ENCODE measurements at regions not wholly inside any gene's neighbourhood (a gene's known extent, or its start where the extent isn't known, plus 50 kb on each side); places are given as distances from the start of the nearest gene placed in this dataset.
"Not testable (repeated sequence)": the region's sequence is repeated elsewhere in the genome, so short reads cannot be mapped to it uniquely, and the experiment has no call there.

- peaks cover 0 to 4% (median 0%) of the 10 kb centered on the region in 7 donors for H3K27me3 ChIP-seq
- H3K36me3 ChIP-seq, result no peaks in the 10 kb centered on the region
- DNase-seq, result no peak
- no peak for ATAC-seq
- H3K27ac ChIP-seq, result no peak overlapping the region
- WGBS, 2 donors, result 97 to 98% methylated on average over 9 of the region's 9 CpGs
- TF ChIP-seq, protein P1, sequence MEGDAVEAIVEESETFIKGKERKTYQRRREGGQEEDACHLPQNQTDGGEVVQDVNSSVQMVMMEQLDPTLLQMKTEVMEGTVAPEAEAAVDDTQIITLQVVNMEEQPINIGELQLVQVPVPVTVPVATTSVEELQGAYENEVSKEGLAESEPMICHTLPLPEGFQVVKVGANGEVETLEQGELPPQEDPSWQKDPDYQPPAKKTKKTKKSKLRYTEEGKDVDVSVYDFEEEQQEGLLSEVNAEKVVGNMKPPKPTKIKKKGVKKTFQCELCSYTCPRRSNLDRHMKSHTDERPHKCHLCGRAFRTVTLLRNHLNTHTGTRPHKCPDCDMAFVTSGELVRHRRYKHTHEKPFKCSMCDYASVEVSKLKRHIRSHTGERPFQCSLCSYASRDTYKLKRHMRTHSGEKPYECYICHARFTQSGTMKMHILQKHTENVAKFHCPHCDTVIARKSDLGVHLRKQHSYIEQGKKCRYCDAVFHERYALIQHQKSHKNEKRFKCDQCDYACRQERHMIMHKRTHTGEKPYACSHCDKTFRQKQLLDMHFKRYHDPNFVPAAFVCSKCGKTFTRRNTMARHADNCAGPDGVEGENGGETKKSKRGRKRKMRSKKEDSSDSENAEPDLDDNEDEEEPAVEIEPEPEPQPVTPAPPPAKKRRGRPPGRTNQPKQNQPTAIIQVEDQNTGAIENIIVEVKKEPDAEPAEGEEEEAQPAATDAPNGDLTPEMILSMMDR (IDR thresholded peaks at IDR 0.05), result no peak
- intact Hi-C loops (cut with DNase I), result no loop called here
- no peak overlapping the region for H3K4me3 ChIP-seq
- H3K9me3 ChIP-seq, result no peaks in the 10 kb centered on the region
- H3K4me1 ChIP-seq, result peaks cover 0 to 7% (median 0%) of the 10 kb centered on the region in 9 donors
Observed at GRCh38 chr21:35812679-35813078, 247.6 kb downstream of the SETD4 start.

- WGBS, 2 donors, result 66 to 67% methylated on average over 10 of the region's 10 CpGs
- ATAC-seq (no peak), DNase-seq (no peak)
- Histone ChIP-seq H3K27ac (no peak overlapping the region), H3K27me3 (peaks cover 0 to 4% (median 0%) of the 10 kb centered on the region in 7 donors), H3K9me3 (no peaks in the 10 kb centered on the region), H3K4me1 (peaks cover 0 to 7% (median 0%) of the 10 kb centered on the region in 9 donors), H3K36me3 (no peaks in the 10 kb centered on the region), H3K4me3 (no peak overlapping the region)
- TF ChIP-seq, protein P1 (IDR thresholded peaks at IDR 0.05), result no peak
- intact Hi-C loops (cut with DNase I), result no loop called here
Observed at GRCh38 chr21:35811191-35811806, 249.0 kb downstream of the SETD4 start.

- no peak for ATAC-seq
- Histone ChIP-seq H3K9me3 (no peaks in the 10 kb centered on the region), H3K36me3 (no peaks in the 10 kb centered on the region), H3K27ac (no peak overlapping the region), H3K4me1 (peaks cover 0 to 7% (median 0%) of the 10 kb centered on the region in 9 donors), H3K27me3 (peaks cover 0 to 4% (median 0%) of the 10 kb centered on the region in 7 donors), H3K4me3 (no peak overlapping the region)
- DNase-seq, result no peak
- intact Hi-C loops (cut with DNase I), result no loop called here
- WGBS, 2 donors, result 92 to 96% methylated on average over 7 of the region's 7 CpGs
- TF ChIP-seq, protein P1 (IDR thresholded peaks at IDR 0.05), result no peak
Observed at GRCh38 chr21:35810431-35810970, 249.8 kb downstream of the SETD4 start.

- Histone ChIP-seq H3K4me3 (no peak overlapping the region), H3K4me1 (no peaks in the 10 kb centered on the region), H3K27ac (no peak overlapping the region), H3K9me3 (peaks cover 0 to 9% (median 0%) of the 10 kb centered on the region in 11 donors), H3K36me3 (no peaks in the 10 kb centered on the region), H3K27me3 (peaks cover 0 to 4% (median 0%) of the 10 kb centered on the region in 7 donors)
- TF ChIP-seq, protein P1 (IDR thresholded peaks at IDR 0.05), result no peak
- intact Hi-C loops (cut with DNase I), result no loop called here
- DNase-seq (no peak), ATAC-seq (no peak)
- 82 to 86% methylated on average over 4 of the region's 4 CpGs for WGBS, 2 donors
Observed at GRCh38 chr21:35801391-35801790, 258.9 kb downstream of the SETD4 start.

- H3K27me3 ChIP-seq; intact Hi-C loops (cut with DNase I); H3K36me3 ChIP-seq; H3K27ac ChIP-seq; ATAC-seq; H3K4me3 ChIP-seq; DNase-seq; H3K4me1 ChIP-seq; H3K9me3 ChIP-seq: not testable (repeated sequence)
- WGBS, 2 donors, result 88% methylated on average over 9 of the region's 9 CpGs
Observed at GRCh38 chr21:35800796-35801385, 259.4 kb downstream of the SETD4 start.

All from heart right ventricle (tissue), 16 donors.